ENCODE measurements at regions not wholly inside any gene's neighbourhood (a gene's known extent, or its start where the extent isn't known, plus 50 kb on each side); places are given as distances from the start of the nearest gene placed in this dataset.
A peak's percentile ranks its signal among the peaks of the same experiment; 100 is the strongest.
"Not testable (repeated sequence)": the region's sequence is repeated elsewhere in the genome, so short reads cannot be mapped to it uniquely, and the experiment has no call there.

GRCh38 chr11:129637473-129637872 lies 178.2 kb upstream of the TMEM45B start:
- DNase-seq (ENCODE audit: low spot score) = no peak

GRCh38 chr11:129637983-129638776 lies 177.5 kb upstream of the TMEM45B start:
- DNase-seq (ENCODE audit: low spot score) = no peak

GRCh38 chr11:129639300-129639699 lies 176.3 kb upstream of the TMEM45B start:
- no peak for DNase-seq (ENCODE audit: low spot score)

- DNase-seq (ENCODE audit: low spot score) = no peak
Measured at GRCh38 chr11:129640671-129641070, 175.0 kb upstream of the TMEM45B start.

- no peak for DNase-seq (ENCODE audit: low spot score)
Measured at GRCh38 chr11:129643031-129643721, 172.5 kb upstream of the TMEM45B start.

GRCh38 chr11:129644326-129644725 lies 171.3 kb upstream of the TMEM45B start:
- DNase-seq (ENCODE audit: low spot score) = no peak

- no peak for DNase-seq (ENCODE audit: low spot score)
Measured at GRCh38 chr11:129645943-129646342, 169.7 kb upstream of the TMEM45B start.

- not testable (repeated sequence) for DNase-seq (ENCODE audit: low spot score)
Measured at GRCh38 chr11:129650044-129650443, 165.6 kb upstream of the TMEM45B start.

GRCh38 chr11:129652835-129653234 lies 162.8 kb upstream of the TMEM45B start:
- no peak for DNase-seq (ENCODE audit: low spot score)

GRCh38 chr11:129655247-129655832 lies 160.3 kb upstream of the TMEM45B start:
- DNase-seq (ENCODE audit: low spot score) = no peak

- DNase-seq (ENCODE audit: low spot score) = no peak
Measured at GRCh38 chr11:129657866-129658525, 157.7 kb upstream of the TMEM45B start.

- DNase-seq (ENCODE audit: low spot score) = no peak
Measured at GRCh38 chr11:129658526-129658867, 157.2 kb upstream of the TMEM45B start.

GRCh38 chr11:129680907-129681306 lies 134.7 kb upstream of the TMEM45B start:
- DNase-seq (ENCODE audit: low spot score) = no peak

GRCh38 chr11:129681344-129682114 lies 134.1 kb upstream of the TMEM45B start:
- DNase-seq (ENCODE audit: low spot score) = no peak

GRCh38 chr11:129686269-129686668 lies 129.4 kb upstream of the TMEM45B start:
- no peak for DNase-seq (ENCODE audit: low spot score)

- DNase-seq (ENCODE audit: low spot score) = no peak
Measured at GRCh38 chr11:129691142-129691541, 124.5 kb upstream of the TMEM45B start.

- no peak for DNase-seq (ENCODE audit: low spot score)
Measured at GRCh38 chr11:129694538-129694937, 121.1 kb upstream of the TMEM45B start.

- DNase-seq (ENCODE audit: low spot score) = no peak
Measured at GRCh38 chr11:129694966-129695365, 120.7 kb upstream of the TMEM45B start.

- DNase-seq (ENCODE audit: low spot score) = peak; percentile 20
Measured at GRCh38 chr11:129695571-129696308, 119.9 kb upstream of the TMEM45B start.

GRCh38 chr11:129696309-129696989 lies 119.2 kb upstream of the TMEM45B start:
- no peak for DNase-seq (ENCODE audit: low spot score)
